ENCODE measurements at regions not wholly inside any gene's neighbourhood (a gene's known extent, or its start where the extent isn't known, plus 50 kb on each side); places are given as distances from the start of the nearest gene placed in this dataset.

- no peaks in the 10 kb centered on the region for H3K27me3 ChIP-seq (replicated peaks in 1 of 4; ENCODE audit: control insufficient read depth in 3 of 4, extremely low read depth in 1 of 4, insufficient read depth in 3 of 4, low read length in 3 of 4)
- no peak overlapping the region for H3K4me2 ChIP-seq (ENCODE audit: insufficient read depth in 1 of 2, low read depth in 2 of 2, low read length in 2 of 2)
- H2BK5ac ChIP-seq (ENCODE audit: low read depth, low read length), result no peak overlapping the region
- no peak overlapping the region for H4K5ac ChIP-seq (ENCODE audit: insufficient read length, low read depth, low read length)
- no peak overlapping the region for H3K18ac ChIP-seq (ENCODE audit: extremely low read depth, low read length)
- H3K23me2 ChIP-seq (ENCODE audit: low read depth, low read length), result no peaks in the 10 kb centered on the region
- no peaks in the 10 kb centered on the region for H3K79me1 ChIP-seq (ENCODE audit: low read depth, low read length)
- H3K4me1 ChIP-seq (replicated peaks in 1 of 4; ENCODE audit: control insufficient read depth in 3 of 4, insufficient read depth in 4 of 4, low read length in 3 of 4), result no peaks in the 10 kb centered on the region
- 96% methylated on average over 4 of the region's 4 CpGs; no CpG with 5 or more reads in 1 of the 2 experiments for WGBS, 2 experiments (ENCODE audit: extremely low coverage in 1 of 2, insufficient coverage in 1 of 2, insufficient read length in 1 of 2, insufficient replicate concordance in 2 of 2, low coverage in 1 of 2, low lambda C conversion rate in 2 of 2, missing lambda C conversion rate in 1 of 2)
- H4K8ac ChIP-seq (ENCODE audit: extremely low read depth, insufficient read depth, low read length), result no peak overlapping the region
- no peak overlapping the region for H3K4ac ChIP-seq (replicated peaks; ENCODE audit: insufficient read length, low read depth, low read length)
- no peak for DNase-seq (ENCODE audit: low read depth in 1 of 2, low spot score in 2 of 2)
- TF ChIP-seq NANOG (IDR thresholded peaks at IDR 0.05; ENCODE audit: insufficient read depth, low read depth, low read length, poor library complexity, severe bottlenecking) (no peak), MAFK (IDR thresholded peaks at IDR 0.05; ENCODE audit: low read depth, low read length) (no peak), SIX5 (IDR thresholded peaks at IDR 0.05; ENCODE audit: low read depth, low read length) (no peak), EP300 (IDR thresholded peaks at IDR 0.05; ENCODE audit: borderline replicate concordance in 1 of 2, low read depth in 2 of 2, low read length in 2 of 2) (no peak), SAP30 (IDR thresholded peaks at IDR 0.05; ENCODE audit: insufficient read depth, insufficient replicate concordance, low read length) (no peak), JUN (IDR thresholded peaks at IDR 0.05; ENCODE audit: low read depth, low read length) (no peak), RAD21 (IDR thresholded peaks at IDR 0.05 in 1 of 2, conservative IDR thresholded peaks at IDR 0.05 in 1 of 2; ENCODE audit: low read depth in 2 of 2, low read length in 2 of 2) (no peak), KDM4A (IDR thresholded peaks at IDR 0.05; ENCODE audit: low read depth, low read length, severe bottlenecking) (no peak), TEAD4 (IDR thresholded peaks at IDR 0.05; ENCODE audit: low read depth, low read length) (no peak), EGR1 (IDR thresholded peaks at IDR 0.05; ENCODE audit: borderline replicate concordance, low read depth, low read length) (no peak), SIN3A (conservative IDR thresholded peaks at IDR 0.05 in 1 of 2, IDR thresholded peaks at IDR 0.05 in 1 of 2; ENCODE audit: low read depth in 1 of 2, low read length in 2 of 2) (no peak), RFX5 (IDR thresholded peaks at IDR 0.05; ENCODE audit: borderline replicate concordance, low read depth, low read length) (no peak), POLR2A (IDR thresholded peaks at IDR 0.05; ENCODE audit: control extremely low read depth in 1 of 2, low read depth in 2 of 2, low read length in 2 of 2) (no peak), POLR2AphosphoS5 (IDR thresholded peaks at IDR 0.05; ENCODE audit: low read depth, low read length) (no peak)
- no peak overlapping the region for H3K4me3 ChIP-seq (ENCODE audit: extremely low read depth in 1 of 4, insufficient read depth in 2 of 4, low read depth in 3 of 4, low read length in 4 of 4)
- ChIA-PET POLR2A (ENCODE audit: partially characterized antibody) (no interaction called here), CTCF (ENCODE audit: partially characterized antibody) (interaction anchor here (2.2 kb wide), 1 partner anchor 19 kb away, joined by 6 read pairs; no protein-coding TSS in a partner anchor)
- H4K91ac ChIP-seq (replicated peaks; ENCODE audit: insufficient read length, low read length), result no peak overlapping the region
- H3K9ac ChIP-seq (replicated peaks in 1 of 4; ENCODE audit: extremely low read depth in 1 of 4, low read depth in 3 of 4, low read length in 3 of 4), result no peak overlapping the region
- FAIRE-seq, result no peak
- H2BK120ac ChIP-seq (replicated peaks; ENCODE audit: low read depth, low read length), result no peak overlapping the region
- no peak overlapping the region for H3K14ac ChIP-seq (ENCODE audit: insufficient read length)
- no peak overlapping the region for H2BK12ac ChIP-seq (ENCODE audit: low read depth, low read length)
- H2BK20ac ChIP-seq (ENCODE audit: low read length), result no peak overlapping the region
- H3K36me3 ChIP-seq (ENCODE audit: control insufficient read depth in 2 of 4, insufficient read depth in 4 of 4, low read length in 3 of 4), result no peaks in the 10 kb centered on the region
- no peak overlapping the region for H3K23ac ChIP-seq (ENCODE audit: insufficient read length)
- H3K79me2 ChIP-seq (ENCODE audit: control insufficient read depth in 1 of 2, insufficient read depth in 2 of 2, low read length in 2 of 2), result no peaks in the 10 kb centered on the region
- H3K56ac ChIP-seq (replicated peaks; ENCODE audit: insufficient read length, low read depth, low read length), result no peak overlapping the region
- H3K27ac ChIP-seq (ENCODE audit: low read depth, low read length), result no peak overlapping the region
- no peak overlapping the region for H2BK15ac ChIP-seq (ENCODE audit: low read length)
- H2AFZ ChIP-seq (ENCODE audit: low read length), result no peak overlapping the region
- no peak overlapping the region for H2AK5ac ChIP-seq (ENCODE audit: low read depth, low read length)
- no peaks in the 10 kb centered on the region for H4K20me1 ChIP-seq (replicated peaks in 1 of 2; ENCODE audit: control insufficient read depth in 1 of 2, insufficient read depth in 2 of 2, low read length in 2 of 2)
- H3K9me3 ChIP-seq (ENCODE audit: insufficient read depth in 2 of 2, low read depth in 1 of 2, low read length in 1 of 2), result peaks cover 0 to 4% of the 10 kb centered on the region in 2 experiments; a peak in 1 of 4 replicates
These were observed 770.3 kb downstream of the TYW1 start for GRCh38 chr7:67766906-67767410.

Data from H1 (cell line).